WTC11 (cell line): ENCODE measurements at regions not wholly inside any gene's neighbourhood (a gene's known extent, or its start where the extent isn't known, plus 50 kb on each side); places are given as distances from the start of the nearest gene placed in this dataset.

Source experiments
- ATAC-seq: fragments of 200-7000 bp; cut with Tn5 transposase; 2 replicates; pipeline ENCODE4 v1.10.0; 2021; ENCODE audit warnings: mild to moderate bottlenecking, moderate library complexity
- CTCF ChIA-PET: fragments of 300-600 bp; sonication (Branson Sonifier 250); formaldehyde crosslinking; loops from one replicate; lab custom pipeline; 2021; ENCODE audit warnings: antibody characterized with exemption; lab: Charles Lee
- POLR2A ChIA-PET: fragments of 350-600 bp; sonication (Branson Sonifier 250); formaldehyde crosslinking; loops from one replicate; lab custom pipeline; 2021; ENCODE audit warnings: antibody characterized with exemption; lab: Charles Lee
- DNase-seq: peaks from one replicate; pipeline ENCODE4 v3.0.0; 2021; ENCODE audit warnings: low spot score
- H3K27ac Mint-ChIP-seq: 2 replicates; pipeline ENCODE4 v1.8.0; 2021; ENCODE audit warnings: mixed read lengths
- H3K27me3 Mint-ChIP-seq: 2 replicates; pipeline ENCODE4 v1.8.0; 2021; ENCODE audit warnings: low read depth, mild to moderate bottlenecking, moderate library complexity, mixed read lengths
- H3K36me3 Mint-ChIP-seq: 2 replicates; pipeline ENCODE4 v1.8.0; 2021; ENCODE audit warnings: mixed read lengths
- H3K4me1 Mint-ChIP-seq: 2 replicates; pipeline ENCODE4 v1.8.0; 2022; ENCODE audit warnings: mixed read lengths
- H3K4me3 Mint-ChIP-seq: 2 replicates; pipeline ENCODE4 v1.8.0; 2021; ENCODE audit warnings: mild to moderate bottlenecking, moderate library complexity, mixed read lengths
- H3K9me3 Mint-ChIP-seq: 2 replicates; pipeline ENCODE4 v1.8.0; 2021; ENCODE audit warnings: mixed read lengths
- AFF4 ChIP-seq: sonication (generic); formaldehyde crosslinking; IDR thresholded peaks from 2 replicates; pipeline ENCODE4 v1.8.1; 2023; ENCODE audit warnings: mild to moderate bottlenecking, missing genetic modification reagents, borderline replicate concordance
- ATF2 ChIP-seq: sonication (generic); formaldehyde crosslinking; IDR thresholded peaks from 2 replicates; pipeline ENCODE4 v1.8.1; 2022; ENCODE audit warnings: low read depth, missing genetic modification reagents, borderline replicate concordance
- CTCF ChIP-seq: fragments of 200-600 bp; IDR thresholded peaks from 2 replicates; pipeline ENCODE4 v1.8.0; 2022; ENCODE audit warnings: antibody characterized with exemption
- FOXJ3 ChIP-seq: sonication (generic); formaldehyde crosslinking; IDR thresholded peaks from 2 replicates; pipeline ENCODE4 v1.9.0; 2021; ENCODE audit warnings: missing genetic modification reagents, mild to moderate bottlenecking, borderline replicate concordance
- KAT7 ChIP-seq: sonication (generic); formaldehyde crosslinking; IDR thresholded peaks from 2 replicates; pipeline ENCODE4 v1.8.1; 2023; ENCODE audit warnings: missing genetic modification reagents, mild to moderate bottlenecking, borderline replicate concordance
- NFE2L1 ChIP-seq: sonication (generic); formaldehyde crosslinking; IDR thresholded peaks from 2 replicates; pipeline ENCODE4 v1.8.1; 2023; ENCODE audit warnings: missing genetic modification reagents
- PRRX2 ChIP-seq: fragments of 250-450 bp; sonication (Bioruptor Pico); IDR thresholded peaks from 2 replicates; pipeline ENCODE4 v1.8.0; 2021; ENCODE audit warnings: mild to moderate bottlenecking
- SP1 ChIP-seq: sonication (generic); formaldehyde crosslinking; conservative IDR thresholded peaks from 2 replicates; pipeline ENCODE4 v1.8.1; 2022; ENCODE audit warnings: missing genetic modification reagents
- STAT6 ChIP-seq: sonication (generic); formaldehyde crosslinking; conservative IDR thresholded peaks from 2 replicates; pipeline ENCODE4 v1.8.1; 2023; ENCODE audit warnings: mild to moderate bottlenecking, low read depth, missing genetic modification reagents, moderate library complexity
- TEAD1 ChIP-seq: sonication (generic); formaldehyde crosslinking; IDR thresholded peaks from 2 replicates; pipeline ENCODE4 v1.8.0; 2022; ENCODE audit warnings: mild to moderate bottlenecking, missing genetic modification reagents
- ZBTB21 ChIP-seq: sonication (generic); formaldehyde crosslinking; IDR thresholded peaks from 2 replicates; pipeline ENCODE4 v1.8.1; 2023; ENCODE audit warnings: mild to moderate bottlenecking, missing genetic modification reagents, borderline replicate concordance
- ZNF219 ChIP-seq: sonication (generic); formaldehyde crosslinking; IDR thresholded peaks from 2 replicates; pipeline ENCODE4 v1.8.0; 2023; ENCODE audit warnings: missing genetic modification reagents, mild to moderate bottlenecking, borderline replicate concordance
- ZNF396 ChIP-seq: fragments of 250-450 bp; sonication (Bioruptor Pico); IDR thresholded peaks from 2 replicates; pipeline ENCODE4 v1.8.0; 2021; ENCODE audit warnings: mild to moderate bottlenecking, moderate library complexity, borderline replicate concordance
- ZNF423 ChIP-seq: fragments of 250-450 bp; sonication (Bioruptor Pico); IDR thresholded peaks from 2 replicates; pipeline ENCODE4 v2.1.2; 2022; ENCODE audit warnings: mild to moderate bottlenecking, moderate library complexity
- ZNF425 ChIP-seq: fragments of 250-450 bp; sonication (Bioruptor Pico); conservative IDR thresholded peaks from 2 replicates; pipeline ENCODE4 v1.9.0; 2021; ENCODE audit warnings: mild to moderate bottlenecking

- TF ChIP-seq KAT7 (CRISPR knock-in tag): no peak
- no peak for TF ChIP-seq FOXJ3 (CRISPR knock-in tag)
- TF ChIP-seq ZNF423: no peak
- TF ChIP-seq ZNF396: no peak
- TF ChIP-seq ZNF219 (CRISPR knock-in tag): no peak
- no peak for TF ChIP-seq ZBTB21 (CRISPR knock-in tag)
- TF ChIP-seq CTCF: peak; percentile 27; the same call in 1 of the 2 replicates
- TF ChIP-seq TEAD1 (CRISPR knock-in tag): no peak
- TF ChIP-seq PRRX2 (CRISPR knock-in tag): no peak
- CTCF ChIA-PET: interaction anchor here (0.6 to 1.8 kb wide), 10 partner anchors 11 to 491 kb away, joined by 3 to 14 read pairs (median 4); no protein-coding TSS in a partner anchor
- H3K36me3 Mint-ChIP-seq: no peaks in the 10 kb centered on the region
- ATAC-seq (peak; percentile 98), DNase-seq (peak; percentile 62)
- no peaks in the 10 kb centered on the region for H3K4me1 Mint-ChIP-seq
- no peak overlapping the region for H3K4me3 Mint-ChIP-seq
- H3K9me3 Mint-ChIP-seq: 0 out of 2 replicates have a peak, but pooled peaks cover 3% of the 10 kb centered on the region
- POLR2A ChIA-PET: no interaction called here
- H3K27me3 Mint-ChIP-seq: no peaks in the 10 kb centered on the region; the same call in 1 of the 2 replicates
- H3K27ac Mint-ChIP-seq: no peak overlapping the region
These were observed 220.6 kb upstream of the OR4E1 start for GRCh38 chr14:21894003-21894897.

GRCh38 chr14:21891921-21892320 is 218.3 kb upstream of the OR4E1 start:
- Mint-ChIP-seq H3K27ac (no peak overlapping the region), H3K27me3 (no peaks in the 10 kb centered on the region; the same call in 1 of the 2 replicates), H3K36me3 (no peaks in the 10 kb centered on the region), H3K4me3 (no peak overlapping the region), H3K4me1 (no peaks in the 10 kb centered on the region), H3K9me3 (no peaks in the 10 kb centered on the region)
- DNase-seq: no peak
- no peak for ATAC-seq
- CTCF ChIA-PET: interaction anchor here (1.0 to 2.1 kb wide), 4 partner anchors 14 to 99 kb away, joined by 3 to 8 read pairs (median 5); no protein-coding TSS in a partner anchor
- TF ChIP-seq STAT6 (CRISPR knock-in tag) (no peak), ATF2 (CRISPR knock-in tag) (no peak)
- POLR2A ChIA-PET: no interaction called here

- H3K27me3 Mint-ChIP-seq: peaks cover 14% of the 10 kb centered on the region
- ATAC-seq (no peak), DNase-seq (no peak)
- no peaks in the 10 kb centered on the region for H3K4me1 Mint-ChIP-seq
- no peak overlapping the region for H3K4me3 Mint-ChIP-seq
- H3K27ac Mint-ChIP-seq: no peak overlapping the region
- TF ChIP-seq ZNF425 (CRISPR knock-in tag) (no peak), SP1 (CRISPR knock-in tag) (no peak), NFE2L1 (CRISPR knock-in tag) (no peak), AFF4 (no peak), TEAD1 (CRISPR knock-in tag) (no peak)
- no peaks in the 10 kb centered on the region for H3K9me3 Mint-ChIP-seq
- CTCF ChIA-PET: no interaction called here
- POLR2A ChIA-PET: no interaction called here
- H3K36me3 Mint-ChIP-seq: no peaks in the 10 kb centered on the region
These were observed 211.4 kb upstream of the OR4E1 start for GRCh38 chr14:21884995-21885394.
